GM18868 (cell line): ENCODE measurements at regions not wholly inside any gene's neighbourhood (a gene's known extent, or its start where the extent isn't known, plus 50 kb on each side); places are given as distances from the start of the nearest gene placed in this dataset.

Source experiments
- ATAC-seq: cut with Tn5 transposase; IDR thresholded peaks from one replicate; pipeline ENCODE4 v1.9.1; 2021; ENCODE audit warnings: mild to moderate bottlenecking, moderate library complexity; ENCODE audit not compliant: unreplicated experiment

- no peak for ATAC-seq
Observed at GRCh38 chr18:73966954-73967353, 180.7 kb downstream of the FBXO15 start.

GRCh38 chr18:73962256-73962655 lies 185.4 kb downstream of the FBXO15 start:
- ATAC-seq: peak; percentile 85

- peak; percentile 16 for ATAC-seq
Observed at GRCh38 chr18:73961804-73962203, 185.8 kb downstream of the FBXO15 start.

- no peak for ATAC-seq
Observed at GRCh38 chr18:73959352-73959751, 188.3 kb downstream of the FBXO15 start.

- no peak for ATAC-seq
Observed at GRCh38 chr18:73954268-73954667, 193.4 kb downstream of the FBXO15 start.

GRCh38 chr18:73952296-73952946 lies 195.2 kb downstream of the FBXO15 start:
- ATAC-seq: no peak

GRCh38 chr18:73950116-73950700 lies 197.4 kb downstream of the FBXO15 start:
- ATAC-seq: no peak

GRCh38 chr18:73948497-73948896 lies 199.1 kb downstream of the FBXO15 start:
- no peak for ATAC-seq

GRCh38 chr18:73948084-73948483 lies 199.6 kb downstream of the FBXO15 start:
- no peak for ATAC-seq

- ATAC-seq: no peak
Observed at GRCh38 chr18:73947180-73947921, 200.3 kb downstream of the FBXO15 start.

GRCh38 chr18:73945130-73945792 lies 202.4 kb downstream of the FBXO15 start:
- no peak for ATAC-seq

GRCh38 chr18:73944715-73945114 lies 202.9 kb downstream of the FBXO15 start:
- peak; percentile 57 for ATAC-seq

GRCh38 chr18:73943763-73944162 lies 203.9 kb downstream of the FBXO15 start:
- ATAC-seq: no peak

GRCh38 chr18:73942956-73943355 lies 204.7 kb downstream of the FBXO15 start:
- no peak for ATAC-seq

- no peak for ATAC-seq
Observed at GRCh38 chr18:73942081-73942625, 205.5 kb downstream of the FBXO15 start.

GRCh38 chr18:73940721-73941120 lies 206.9 kb downstream of the FBXO15 start:
- no peak for ATAC-seq

GRCh38 chr18:73939391-73939790 lies 208.2 kb downstream of the FBXO15 start:
- no peak for ATAC-seq

- ATAC-seq: no peak
Observed at GRCh38 chr18:73933685-73934084, 213.9 kb downstream of the FBXO15 start.

- ATAC-seq: no peak
Observed at GRCh38 chr18:73932976-73933375, 214.7 kb downstream of the FBXO15 start.

- no peak for ATAC-seq
Observed at GRCh38 chr18:73927496-73927895, 220.1 kb downstream of the FBXO15 start.

- no peak for ATAC-seq
Observed at GRCh38 chr18:73924836-73925235, 222.8 kb downstream of the FBXO15 start.
